ENCODE measurements at regions not wholly inside any gene's neighbourhood (a gene's known extent, or its start where the extent isn't known, plus 50 kb on each side); places are given as distances from the start of the nearest gene placed in this dataset.

DNA sequence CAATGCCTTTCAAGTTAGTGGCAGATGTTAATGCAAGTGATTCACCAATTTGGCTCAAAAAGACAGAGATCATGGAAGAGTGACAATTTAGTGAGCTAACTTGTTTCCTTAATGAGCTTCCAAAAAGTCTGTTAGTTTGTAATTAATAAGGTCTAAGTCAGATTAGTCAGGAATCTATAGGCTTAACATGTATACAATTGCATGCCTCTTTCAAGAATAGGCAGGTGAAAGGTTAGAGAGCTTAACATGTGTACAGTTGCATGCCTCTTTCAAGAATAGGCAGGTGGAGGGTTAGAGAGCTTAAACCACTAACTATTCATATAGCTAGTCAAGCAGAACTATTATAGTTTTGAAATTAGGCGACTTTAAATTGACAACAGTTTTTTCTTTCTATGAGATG, 663.8 kb downstream of the C12orf50 start:
- TF ChIP-seq, protein P1, sequence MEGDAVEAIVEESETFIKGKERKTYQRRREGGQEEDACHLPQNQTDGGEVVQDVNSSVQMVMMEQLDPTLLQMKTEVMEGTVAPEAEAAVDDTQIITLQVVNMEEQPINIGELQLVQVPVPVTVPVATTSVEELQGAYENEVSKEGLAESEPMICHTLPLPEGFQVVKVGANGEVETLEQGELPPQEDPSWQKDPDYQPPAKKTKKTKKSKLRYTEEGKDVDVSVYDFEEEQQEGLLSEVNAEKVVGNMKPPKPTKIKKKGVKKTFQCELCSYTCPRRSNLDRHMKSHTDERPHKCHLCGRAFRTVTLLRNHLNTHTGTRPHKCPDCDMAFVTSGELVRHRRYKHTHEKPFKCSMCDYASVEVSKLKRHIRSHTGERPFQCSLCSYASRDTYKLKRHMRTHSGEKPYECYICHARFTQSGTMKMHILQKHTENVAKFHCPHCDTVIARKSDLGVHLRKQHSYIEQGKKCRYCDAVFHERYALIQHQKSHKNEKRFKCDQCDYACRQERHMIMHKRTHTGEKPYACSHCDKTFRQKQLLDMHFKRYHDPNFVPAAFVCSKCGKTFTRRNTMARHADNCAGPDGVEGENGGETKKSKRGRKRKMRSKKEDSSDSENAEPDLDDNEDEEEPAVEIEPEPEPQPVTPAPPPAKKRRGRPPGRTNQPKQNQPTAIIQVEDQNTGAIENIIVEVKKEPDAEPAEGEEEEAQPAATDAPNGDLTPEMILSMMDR (IDR thresholded peaks at IDR 0.05), result no peak
- TF ChIP-seq EP300 (IDR thresholded peaks at IDR 0.05; ENCODE audit: low read depth), result no peak
- no peak for TF ChIP-seq POLR2A (IDR thresholded peaks at IDR 0.05)

All from transverse colon (tissue), 3 donors.